ENCODE measurements at regions not wholly inside any gene's neighbourhood (a gene's known extent, or its start where the extent isn't known, plus 50 kb on each side); places are given as distances from the start of the nearest gene placed in this dataset.

DNA sequence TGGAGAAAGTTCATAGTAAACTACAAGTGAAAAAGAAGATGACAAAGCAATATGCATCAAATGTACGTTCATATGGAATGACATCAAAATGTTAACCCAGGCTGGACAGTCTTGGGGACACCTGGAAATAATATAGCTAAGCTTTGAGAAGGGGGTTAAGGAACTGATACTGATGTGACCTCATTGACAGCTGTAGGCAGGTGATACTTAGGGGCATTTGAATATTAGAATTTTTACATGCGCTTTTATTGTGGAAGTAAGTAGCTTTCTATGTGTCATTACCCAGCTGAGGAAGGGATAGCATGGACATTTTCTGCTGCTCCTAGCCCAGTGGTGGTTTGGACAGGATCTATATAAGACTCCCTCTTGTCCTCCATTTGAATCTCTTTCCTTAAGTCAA, 299.7 kb downstream of the CWC27 start:
- DNase-seq (ENCODE audit: low spot score): no peak

DNA sequence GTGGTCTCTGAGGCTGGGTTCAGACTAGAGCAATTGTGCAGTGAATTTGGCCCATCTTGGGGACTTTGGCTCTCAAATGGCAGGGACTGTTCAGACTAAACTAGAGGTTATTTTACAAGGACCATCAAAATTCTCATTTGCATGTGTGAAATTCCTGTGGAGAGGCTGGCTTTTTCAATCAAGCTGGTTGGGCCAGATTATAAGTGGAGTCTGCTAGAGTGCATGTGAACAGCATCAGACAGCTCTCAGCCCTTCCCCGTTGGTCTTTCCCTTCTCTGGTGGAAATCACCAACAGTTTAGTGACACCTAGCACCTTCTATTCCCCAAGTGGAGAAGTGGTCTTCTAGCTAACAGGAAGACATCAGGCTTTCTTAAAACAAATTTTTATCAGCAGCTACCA, 301.3 kb downstream of the CWC27 start:
- no peak for DNase-seq (ENCODE audit: low spot score)

DNA sequence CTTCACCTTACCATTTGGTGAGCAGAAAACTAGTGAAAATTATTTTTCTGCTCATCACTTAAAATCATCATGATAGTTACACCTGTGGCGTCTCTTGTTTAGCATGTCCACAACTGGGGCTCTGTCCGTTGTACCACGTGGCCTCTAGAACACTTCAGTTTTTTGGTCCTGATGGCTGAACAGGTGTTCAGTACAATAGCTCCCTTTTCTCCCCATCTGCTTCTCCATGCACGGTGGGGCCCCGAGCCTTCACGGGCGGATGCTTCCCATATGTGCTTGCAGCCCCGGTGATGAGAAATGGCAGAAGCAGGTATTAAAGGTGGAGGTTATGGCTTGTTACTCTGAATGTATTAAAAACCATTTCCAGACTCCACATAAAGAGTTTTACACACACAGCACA, 304.1 kb downstream of the CWC27 start:
- no peak for DNase-seq (ENCODE audit: low spot score)

DNA sequence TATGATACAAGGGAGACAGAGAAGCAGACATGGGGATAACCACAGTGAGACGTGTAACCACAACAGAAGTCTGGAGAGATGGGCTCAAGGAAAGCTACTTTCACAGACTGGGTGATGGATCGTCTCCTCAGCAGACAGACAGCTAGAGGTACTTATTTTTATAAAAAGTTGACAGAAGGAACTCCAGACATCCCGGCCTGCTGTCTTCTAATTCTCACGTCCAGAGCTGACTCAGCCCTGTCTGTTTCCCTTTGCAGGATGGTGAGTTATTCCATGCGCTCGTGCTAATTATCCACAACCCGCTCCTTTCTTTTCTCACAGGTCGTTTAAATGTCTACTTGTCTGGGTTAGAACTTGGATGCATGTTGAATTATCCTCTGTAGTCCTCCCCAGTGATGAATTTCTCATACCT, 304.5 kb downstream of the CWC27 start:
- peak; percentile 21 for DNase-seq (ENCODE audit: low spot score)

DNA sequence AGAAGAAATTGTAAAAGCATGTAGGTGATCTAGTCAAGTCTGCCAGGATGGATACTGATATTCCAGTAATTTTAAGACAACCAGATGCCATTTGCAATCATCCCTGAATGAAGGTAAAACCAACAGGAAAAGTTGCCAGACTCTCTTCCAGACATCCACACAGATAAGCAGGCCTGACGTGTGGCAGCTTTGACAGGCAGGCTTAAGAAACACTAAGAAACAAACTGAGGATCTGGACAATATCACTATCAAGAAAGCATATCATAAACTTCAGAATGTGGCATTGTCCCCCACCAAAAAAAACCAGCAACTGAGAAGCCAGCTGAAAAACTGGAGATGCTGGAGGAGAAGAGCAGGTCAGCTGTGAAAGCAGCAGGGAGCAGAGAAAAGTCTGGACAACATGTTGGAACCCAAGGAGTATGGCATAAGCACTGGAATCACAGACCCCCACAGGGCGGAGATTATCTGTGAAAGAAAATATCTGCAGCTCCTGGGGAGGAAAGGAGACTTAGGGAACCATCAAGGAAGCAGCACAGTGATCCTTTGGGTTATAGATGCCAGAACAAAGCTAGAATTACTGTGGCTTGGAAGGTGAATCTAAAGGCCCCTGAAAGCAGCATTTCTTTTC, 307.0 kb downstream of the CWC27 start:
- no peak for DNase-seq (ENCODE audit: low spot score)

DNA sequence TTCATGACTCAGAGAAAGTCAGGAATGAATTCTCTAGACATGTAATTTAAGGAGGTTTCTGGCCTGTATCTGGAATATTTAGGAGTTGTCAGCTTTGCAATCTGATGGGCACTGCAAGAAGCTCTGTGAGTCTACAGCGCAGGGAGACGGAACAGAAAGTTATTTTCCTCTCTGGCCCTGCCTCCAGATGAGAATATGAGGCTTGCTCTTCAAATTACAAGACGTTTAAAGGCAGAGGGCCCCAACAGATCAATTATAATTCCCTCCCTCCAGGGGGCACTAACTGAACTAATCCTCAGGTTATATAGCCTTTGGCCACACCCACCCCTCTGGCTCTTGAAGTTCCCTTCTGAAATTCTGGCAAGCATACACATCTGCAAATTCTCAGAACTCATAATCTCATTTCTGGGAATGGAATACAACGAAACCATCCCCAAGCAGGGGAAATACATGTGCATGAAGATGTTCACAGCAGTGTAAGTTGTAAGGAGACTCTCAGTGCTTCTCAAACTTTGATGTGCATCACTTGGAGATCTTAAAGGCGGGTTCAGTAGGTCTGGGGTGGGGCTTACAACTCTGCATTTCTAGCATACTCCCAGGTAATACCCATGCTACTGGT, 307.6 kb downstream of the CWC27 start:
- no peak for DNase-seq (ENCODE audit: low spot score)

DNA sequence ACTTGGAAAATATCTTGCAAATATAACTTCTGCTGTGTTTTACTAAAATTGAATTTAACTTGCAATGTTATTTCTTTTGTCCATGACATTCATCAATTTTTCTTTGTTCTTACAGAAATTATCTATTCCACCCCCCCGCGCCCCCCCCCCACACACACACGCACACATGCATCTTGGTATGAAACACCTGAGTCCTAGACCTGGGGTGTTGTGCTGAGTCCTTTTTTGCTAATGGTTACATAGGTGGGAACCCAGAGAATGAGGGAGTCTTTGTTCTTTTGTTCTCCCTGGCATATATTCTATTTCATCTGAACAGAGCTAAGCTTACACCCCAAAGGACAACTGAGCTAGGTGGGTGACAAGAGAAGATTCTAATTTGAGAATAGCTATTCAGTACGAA, 308.9 kb downstream of the CWC27 start:
- no peak for DNase-seq (ENCODE audit: low spot score)

DNA sequence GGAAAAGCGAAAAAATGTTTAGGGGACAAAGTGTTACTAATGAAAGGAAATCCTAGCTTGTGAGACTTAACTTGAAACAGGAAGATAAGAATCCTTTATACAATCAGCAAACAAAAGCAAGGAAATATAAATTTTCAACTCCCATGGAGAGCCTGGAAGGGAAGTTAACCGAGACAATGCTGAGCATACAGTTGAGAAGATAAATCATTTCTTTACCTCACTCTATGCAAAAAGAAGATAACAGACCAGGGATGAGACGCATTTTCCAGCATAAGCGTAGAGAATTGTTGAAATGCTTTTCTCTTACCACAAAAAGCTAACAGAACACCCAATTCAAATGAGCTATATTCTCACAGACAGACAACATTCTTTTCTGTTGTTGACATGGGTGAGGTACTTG, 309.6 kb downstream of the CWC27 start:
- no peak for DNase-seq (ENCODE audit: low spot score)

DNA sequence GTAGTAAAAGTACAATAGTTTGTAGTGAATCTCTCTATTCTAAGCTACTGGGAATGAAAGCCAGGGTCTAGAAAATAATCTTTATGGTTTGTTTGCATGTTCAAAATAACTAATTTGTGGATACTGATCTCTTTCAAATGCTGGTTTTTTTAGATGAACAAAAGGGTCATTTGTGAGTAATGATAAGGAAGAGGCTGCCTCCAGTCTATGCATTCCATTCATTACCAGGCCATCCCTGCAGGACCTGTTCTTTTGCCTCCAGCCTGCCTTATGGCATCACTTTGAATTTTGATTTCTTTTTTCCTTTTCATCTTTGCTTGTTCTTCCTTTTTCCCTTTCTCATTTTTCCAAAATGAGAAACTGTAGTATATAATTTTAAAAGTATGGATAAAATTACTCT, 312.3 kb downstream of the CWC27 start:
- no peak for DNase-seq (ENCODE audit: low spot score)

DNA sequence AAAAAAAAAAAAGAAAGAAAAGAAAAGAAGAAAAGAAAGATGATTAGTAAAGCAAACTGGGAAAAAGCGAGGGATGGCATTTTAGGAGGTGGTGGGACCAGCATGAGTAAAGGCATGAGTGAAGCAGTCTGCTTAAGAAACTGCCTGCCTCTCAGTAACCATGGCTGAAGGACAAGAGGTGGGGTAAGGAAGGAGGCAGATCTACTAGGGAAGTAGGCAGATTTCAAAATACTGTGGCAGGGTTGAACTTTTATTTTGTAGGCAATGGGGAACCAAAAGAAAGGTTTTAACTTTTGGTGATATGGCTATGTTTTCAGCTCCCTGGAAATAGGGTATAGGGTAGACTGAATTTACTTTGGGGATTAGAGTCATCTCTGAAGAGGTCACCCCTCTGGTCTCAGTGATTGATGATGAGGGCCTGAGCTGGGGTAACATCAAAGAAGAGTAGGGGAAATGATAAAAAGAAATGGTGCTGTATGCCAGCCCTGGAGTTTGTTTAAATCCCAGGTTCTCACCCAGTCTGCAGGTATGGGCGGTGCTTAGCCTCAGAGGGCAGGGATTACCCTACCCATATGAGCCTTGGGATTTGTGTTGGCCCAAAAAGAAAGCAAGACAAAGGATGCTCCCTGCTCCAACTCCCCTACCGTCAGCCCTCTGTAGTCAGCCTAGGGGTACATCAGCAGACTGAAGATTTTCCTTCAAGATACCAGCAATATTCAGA, 316.2 kb downstream of the CWC27 start:
- no peak for DNase-seq (ENCODE audit: low spot score)

DNA sequence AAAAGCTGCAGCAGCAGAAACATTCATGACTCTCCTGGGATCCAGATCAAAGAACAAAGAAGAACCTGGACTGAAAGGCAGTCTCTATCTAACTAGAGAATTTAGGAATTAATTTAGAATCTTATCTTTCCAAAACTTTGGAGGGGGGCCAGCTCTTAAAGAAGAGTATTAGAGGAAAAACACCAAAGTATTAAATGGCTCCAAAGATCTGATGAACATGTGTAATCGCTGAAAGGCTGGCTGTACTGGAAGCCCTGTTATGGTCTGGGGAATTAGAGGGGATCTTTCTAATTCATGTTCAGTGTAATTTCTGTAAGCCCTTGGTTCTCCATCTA, 316.8 kb downstream of the CWC27 start:
- no peak for DNase-seq (ENCODE audit: low spot score)

DNA sequence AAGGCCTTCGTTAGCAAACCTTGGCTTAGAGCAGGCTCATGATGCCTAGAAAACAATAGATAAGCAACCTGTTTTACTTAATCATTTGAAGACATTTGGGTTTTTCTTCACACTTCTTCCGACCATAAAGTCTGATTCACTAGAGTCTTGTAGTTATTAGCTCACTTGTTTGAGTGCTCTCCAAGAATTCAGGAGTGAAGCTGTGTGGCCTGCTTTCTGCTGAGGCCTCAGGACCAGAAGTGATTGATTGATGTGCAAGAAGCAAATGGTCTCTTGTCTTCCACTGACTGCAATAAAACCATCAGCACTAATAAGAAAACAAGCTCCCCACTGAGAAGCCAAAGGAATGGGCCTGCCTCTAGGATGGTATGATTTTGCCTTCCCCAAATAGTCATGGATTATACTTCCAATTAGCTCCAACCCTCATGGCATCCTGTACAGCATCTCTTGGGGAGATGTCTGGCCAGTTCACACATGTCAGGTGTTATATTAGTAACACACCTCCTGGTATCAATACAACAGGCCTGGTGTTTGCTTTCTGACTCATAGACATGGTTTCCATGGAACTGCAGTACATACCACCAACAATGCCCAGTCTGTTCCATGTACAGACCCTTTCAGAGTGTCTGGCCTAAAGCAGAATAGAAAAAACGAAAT, 317.6 kb downstream of the CWC27 start:
- DNase-seq (ENCODE audit: low spot score): no peak

DNA sequence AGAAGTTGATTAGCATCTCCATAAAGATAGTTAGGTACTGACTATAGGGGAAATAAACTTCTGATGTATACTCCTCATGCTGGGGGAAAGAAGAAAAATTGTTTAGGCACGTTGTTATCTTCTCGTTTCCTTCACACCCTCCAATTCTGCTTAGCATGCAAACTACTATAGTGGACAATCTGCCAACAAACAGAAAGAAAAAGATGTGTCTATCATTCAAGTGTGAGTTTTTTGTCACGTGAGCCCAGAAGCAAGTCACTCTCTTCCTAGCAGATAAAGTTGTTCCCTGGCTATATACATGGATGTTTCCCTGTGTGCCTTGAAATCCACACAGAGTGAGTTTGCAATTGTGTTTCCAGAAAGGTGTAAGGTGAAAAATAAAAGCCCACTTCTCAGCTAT, 318.4 kb downstream of the CWC27 start:
- no peak for DNase-seq (ENCODE audit: low spot score)

DNA sequence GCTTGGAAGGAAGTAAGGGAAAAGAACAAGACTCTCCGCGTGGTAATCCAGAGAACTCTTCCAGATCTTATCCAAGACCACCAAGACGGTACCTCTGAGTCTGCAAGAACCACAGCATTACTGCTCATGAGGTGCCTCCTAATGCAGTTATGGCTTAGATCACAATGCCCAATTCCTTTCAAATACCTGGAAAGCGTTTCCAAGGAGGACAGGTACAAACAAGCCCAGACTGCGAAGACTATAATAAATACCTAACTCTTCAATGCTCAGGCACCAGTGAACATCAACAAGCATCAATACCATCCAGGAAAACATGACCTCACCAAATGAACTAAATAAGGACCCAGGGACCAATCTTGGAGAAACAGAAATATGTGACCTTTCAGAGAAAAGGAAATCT, 325.5 kb downstream of the CWC27 start:
- no peak for DNase-seq (ENCODE audit: low spot score)

DNA sequence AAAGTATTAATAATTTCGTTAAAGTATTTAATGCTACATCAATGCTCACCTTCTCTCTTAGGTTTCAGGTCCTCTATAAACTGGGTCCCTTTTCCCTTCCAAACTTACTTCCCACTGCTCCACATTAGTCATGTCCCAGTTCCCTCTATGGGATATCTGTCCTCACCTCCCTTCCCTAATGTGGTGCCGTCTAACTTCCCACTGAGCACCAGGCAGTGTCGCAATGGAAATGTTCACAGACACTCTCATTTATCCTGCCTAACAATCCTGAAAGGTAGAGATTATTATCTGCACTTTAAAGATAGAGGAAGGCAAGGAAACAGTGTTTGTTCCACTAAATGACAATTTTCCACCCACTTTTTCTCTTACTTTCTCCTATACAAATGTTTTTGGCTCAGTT, 329.7 kb downstream of the CWC27 start:
- no peak for DNase-seq (ENCODE audit: low spot score)
